ENCODE measurements at regions not wholly inside any gene's neighbourhood (a gene's known extent, or its start where the extent isn't known, plus 50 kb on each side); places are given as distances from the start of the nearest gene placed in this dataset.

- no peak for DNase-seq
Observed at GRCh38 chr1:59071876-59072582, 224.9 kb upstream of the FGGY start.

- DNase-seq, result no peak
Observed at GRCh38 chr1:59072583-59072947, 224.3 kb upstream of the FGGY start.

- DNase-seq, result no peak
Observed at GRCh38 chr1:59074598-59074997, 222.3 kb upstream of the FGGY start.

- DNase-seq, result no peak
Observed at GRCh38 chr1:59075021-59075420, 221.9 kb upstream of the FGGY start.

GRCh38 chr1:59076612-59077011, 220.3 kb upstream of the FGGY start:
- no peak for DNase-seq

GRCh38 chr1:59077466-59078069, 219.3 kb upstream of the FGGY start:
- no peak for DNase-seq

- DNase-seq, result peak; percentile 88
Observed at GRCh38 chr1:59078070-59078800, 218.7 kb upstream of the FGGY start.

GRCh38 chr1:59078866-59079265, 218.0 kb upstream of the FGGY start:
- no peak for DNase-seq

GRCh38 chr1:59079434-59080140, 217.3 kb upstream of the FGGY start:
- DNase-seq, result no peak

- no peak for DNase-seq
Observed at GRCh38 chr1:59081181-59081580, 215.7 kb upstream of the FGGY start.

GRCh38 chr1:59081795-59082194, 215.1 kb upstream of the FGGY start:
- no peak for DNase-seq

GRCh38 chr1:59083946-59084865, 212.7 kb upstream of the FGGY start:
- DNase-seq, result peak; percentile 75

- DNase-seq, result no peak
Observed at GRCh38 chr1:59085101-59085500, 211.8 kb upstream of the FGGY start.

- DNase-seq, result no peak
Observed at GRCh38 chr1:59089036-59089798, 207.7 kb upstream of the FGGY start.

GRCh38 chr1:59089922-59090457, 206.9 kb upstream of the FGGY start:
- DNase-seq, result no peak

GRCh38 chr1:59092126-59092525, 204.8 kb upstream of the FGGY start:
- no peak for DNase-seq

GRCh38 chr1:59094001-59094400, 202.9 kb upstream of the FGGY start:
- DNase-seq, result no peak

GRCh38 chr1:59096501-59096900, 200.4 kb upstream of the FGGY start:
- no peak for DNase-seq

GRCh38 chr1:59098655-59099054, 198.2 kb upstream of the FGGY start:
- no peak for DNase-seq

GRCh38 chr1:59100708-59101374, 196.1 kb upstream of the FGGY start:
- DNase-seq, result peak; percentile 78

- DNase-seq, result no peak
Observed at GRCh38 chr1:59101518-59101917, 195.4 kb upstream of the FGGY start.

Measured in islet precursor cell (in vitro differentiated cells).